Endothelial cell of umbilical vein (primary cell): ENCODE measurements at regions not wholly inside any gene's neighbourhood (a gene's known extent, or its start where the extent isn't known, plus 50 kb on each side); places are given as distances from the start of the nearest gene placed in this dataset.
"Not testable (repeated sequence)": the region's sequence is repeated elsewhere in the genome, so short reads cannot be mapped to it uniquely, and the experiment has no call there.

Source experiments
- BruUV-seq: library from RNA; stranded (reverse); fragments of 400-500 nt; replicated peaks from 2 replicates; lab custom pipeline; 2021; lab: Mats Ljungman, UMichigan
- CTCF ChIA-PET: fragments of 300-600, 350-600 bp; sonication (Branson Sonifier 250); formaldehyde crosslinking; loops from one replicate; lab custom pipeline; 2021; ENCODE audit warnings: antibody characterized with exemption, inconsistent platforms; lab: Charles Lee
- POLR2A ChIA-PET: fragments of 300-600, 350-600 bp; sonication (Branson Sonifier 250); formaldehyde crosslinking; loops from one replicate; lab custom pipeline; 2021; ENCODE audit warnings: antibody characterized with exemption, inconsistent platforms; lab: Charles Lee
- DNase-seq: peaks from one replicate; pipeline ENCODE4 v3.0.0-alpha.2; 2011; ENCODE audit warnings: low read depth, low spot score
- FAIRE-seq: peaks from 2 replicates; lab custom pipeline; 2011; peaks lifted over from hg19 to GRCh38; lab: Jason Lieb, UNC
- H2AFZ ChIP-seq: 2 replicates; pipeline ENCODE4 v1.6.0; 2012; ENCODE audit warnings: low read depth, low read length, control low read depth, inconsistent platforms
- H3K27ac ChIP-seq: 2 replicates; pipeline ENCODE4 v1.5.1; 2011; ENCODE audit warnings: low read depth, mild to moderate bottlenecking, control low read depth, low read length, moderate library complexity; ENCODE audit not compliant: insufficient read depth
- H3K27me3 ChIP-seq, 2 experiments: 2 replicates each; pipeline versions ENCODE4 v1.6.0 to v1.6.1; 2011; ENCODE audit warnings: low read length in 2 of 2, mixed read lengths in 1 of 2; ENCODE audit not compliant: control insufficient read depth in 2 of 2, insufficient read depth in 2 of 2
- H3K36me3 ChIP-seq, 2 experiments: 2 replicates in 1 of 2; 3 replicates in 1 of 2; pipeline ENCODE4 v1.5.1; 2011; ENCODE audit warnings: low read length in 2 of 2, mild to moderate bottlenecking in 1 of 2, moderate library complexity in 1 of 2; ENCODE audit not compliant: control insufficient read depth in 2 of 2, insufficient read depth in 2 of 2; ENCODE audit errors: extremely low read depth in 1 of 2
- H3K4me1 ChIP-seq: 3 replicates; pipeline ENCODE4 v1.5.1; 2011; ENCODE audit warnings: mild to moderate bottlenecking, low read length; ENCODE audit not compliant: control insufficient read depth, insufficient read depth; ENCODE audit errors: extremely low read depth
- H3K4me2 ChIP-seq: 2 replicates; pipeline ENCODE4 v1.6.1; 2011; ENCODE audit warnings: low read length, control low read depth, mixed read lengths; ENCODE audit not compliant: insufficient read depth
- H3K4me3 ChIP-seq, 3 experiments: fragments of 200-600 bp in 1 of 3; sonication (generic), shearing (Covaris generic) in 1 of 3; replicated peaks in 1 of 3; 2 replicates each; pipeline ENCODE4 v1.5.1; 2011 to 2016; ENCODE audit warnings: control low read depth in 3 of 3, low read length in 3 of 3, mild to moderate bottlenecking in 2 of 3, inconsistent platforms in 1 of 3, low read depth in 1 of 3, moderate library complexity in 1 of 3; ENCODE audit not compliant: insufficient read depth in 1 of 3
- H3K79me2 ChIP-seq: 2 replicates; pipeline ENCODE4 v1.6.0; 2012; ENCODE audit warnings: low read length, inconsistent platforms; ENCODE audit not compliant: control insufficient read depth, insufficient read depth
- H3K9ac ChIP-seq: replicated peaks from 2 replicates; pipeline ENCODE3; 2011; ENCODE audit warnings: low read length, control low read depth; ENCODE audit not compliant: insufficient read depth; ENCODE audit errors: extremely low read depth
- H3K9me1 ChIP-seq: replicated peaks from 3 replicates; pipeline ENCODE4 v1.6.0; 2011; ENCODE audit warnings: mild to moderate bottlenecking, low read length; ENCODE audit not compliant: control insufficient read depth, insufficient read depth; ENCODE audit errors: extremely low read depth
- H3K9me3 ChIP-seq: replicated peaks from 2 replicates; pipeline ENCODE4 v1.5.1; 2012; ENCODE audit warnings: low read length, inconsistent platforms; ENCODE audit not compliant: control insufficient read depth, insufficient read depth
- H4K20me1 ChIP-seq: replicated peaks from 2 replicates; pipeline ENCODE3; 2011; ENCODE audit warnings: mild to moderate bottlenecking, low read length; ENCODE audit not compliant: control insufficient read depth, insufficient read depth; ENCODE audit errors: extremely low read depth
- EZH2 ChIP-seq: IDR thresholded peaks from 2 replicates; pipeline ENCODE4 v1.6.1; 2012; ENCODE audit warnings: borderline replicate concordance, low read depth, mild to moderate bottlenecking, moderate library complexity, low read length, inconsistent platforms; ENCODE audit not compliant: severe bottlenecking
- FOS ChIP-seq: IDR thresholded peaks from 2 replicates; pipeline ENCODE4 v1.6.1; 2011; ENCODE audit warnings: mild to moderate bottlenecking, low read length, moderate library complexity, borderline replicate concordance; ENCODE audit not compliant: insufficient read depth
- GATA2 ChIP-seq: IDR thresholded peaks from 2 replicates; pipeline ENCODE4 v1.7.0; 2011; ENCODE audit warnings: low read depth, mild to moderate bottlenecking, moderate library complexity, mixed read lengths, low read length; ENCODE audit not compliant: insufficient read length, insufficient read depth
- JUN ChIP-seq: IDR thresholded peaks from 2 replicates; pipeline ENCODE4 v1.6.1; 2011; ENCODE audit warnings: borderline replicate concordance, low read depth; ENCODE audit not compliant: insufficient read length, insufficient read depth
- MYC ChIP-seq: IDR thresholded peaks from one replicate; pipeline ENCODE4 v1.6.1; 2011; ENCODE audit warnings: mild to moderate bottlenecking, low read depth, low read length
- POLR2A ChIP-seq: IDR thresholded peaks from 2 replicates; pipeline ENCODE4 v1.6.1; 2012; ENCODE audit warnings: low read depth, mild to moderate bottlenecking, control low read depth, low read length
- POLR2AphosphoS5 ChIP-seq: IDR thresholded peaks from 2 replicates; pipeline ENCODE4 v1.6.1; 2012; ENCODE audit warnings: low read depth, mild to moderate bottlenecking, control low read depth, low read length, moderate library complexity; ENCODE audit not compliant: insufficient read depth
- dilution Hi-C: fragments of 300-500 bp; cut with MboI; formaldehyde crosslinking; loops from one replicate; pipeline ENCODE4 v1.15.0; 2019; ENCODE audit warnings: low sequenced_read_pairs; ENCODE audit not compliant: extremely low pct_ligation_motif_present
- intact Hi-C: fragments of 100-400 bp; cut with micrococcal nuclease; formaldehyde crosslinking; loops from one replicate; pipeline ENCODE4 v1.10.0; 2022
- TF ChIP-seq, protein P1 (sequence below): IDR thresholded peaks from 2 replicates; pipeline ENCODE4 v1.6.1; 2011; ENCODE audit not compliant: insufficient read depth, insufficient read length
- TF ChIP-seq, protein P2 (sequence below), 2 donors: IDR thresholded peaks; 1 replicate in 1 of 2; 2 replicates in 1 of 2; pipeline ENCODE4 v1.5.1; 2011; ENCODE audit warnings: low read length in 2 of 2, mild to moderate bottlenecking in 2 of 2, moderate library complexity in 2 of 2, control low read depth in 1 of 2, inconsistent platforms in 1 of 2, low read depth in 1 of 2; ENCODE audit not compliant: insufficient read depth in 1 of 2; ENCODE audit errors: extremely low read depth in 1 of 2

DNA sequence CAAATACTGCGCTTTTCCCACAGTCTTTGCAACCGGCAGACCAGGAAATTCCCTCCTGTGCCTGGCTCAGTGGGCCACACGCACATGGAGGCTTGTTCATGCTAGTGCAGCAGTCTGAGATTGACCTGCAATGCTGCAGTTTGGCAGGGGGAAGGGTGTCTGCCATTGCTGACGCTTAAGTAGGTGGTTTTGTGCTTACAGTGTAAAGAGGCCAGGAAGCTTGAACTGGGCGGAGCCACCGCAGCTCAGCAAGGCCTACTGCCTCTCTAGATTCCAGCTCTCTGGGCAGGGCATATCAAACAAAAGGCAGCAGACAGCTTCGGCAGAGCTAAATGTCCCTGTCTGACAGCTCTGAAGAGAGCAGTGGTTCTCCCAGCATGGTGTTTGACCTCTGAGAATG is 390.5 kb upstream of the TECRL start:
- H3K9ac ChIP-seq = no peak overlapping the region
- H3K4me3 ChIP-seq = no peak overlapping the region
- no peak overlapping the region for H3K27ac ChIP-seq
- BruUV-seq = no TSS peak
- no peaks in the 10 kb centered on the region for H3K27me3 ChIP-seq
- no peaks in the 10 kb centered on the region for H3K4me1 ChIP-seq
- H3K79me2 ChIP-seq = no peaks in the 10 kb centered on the region
- H3K36me3 ChIP-seq = no peaks in the 10 kb centered on the region
- TF ChIP-seq, protein P1, sequence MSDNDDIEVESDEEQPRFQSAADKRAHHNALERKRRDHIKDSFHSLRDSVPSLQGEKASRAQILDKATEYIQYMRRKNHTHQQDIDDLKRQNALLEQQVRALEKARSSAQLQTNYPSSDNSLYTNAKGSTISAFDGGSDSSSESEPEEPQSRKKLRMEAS = no peak
- TF ChIP-seq JUN (no peak), GATA2 (no peak), FOS (no peak), MYC (no peak), EZH2 (no peak), POLR2AphosphoS5 (no peak), POLR2A (no peak)
- TF ChIP-seq, protein P2, sequence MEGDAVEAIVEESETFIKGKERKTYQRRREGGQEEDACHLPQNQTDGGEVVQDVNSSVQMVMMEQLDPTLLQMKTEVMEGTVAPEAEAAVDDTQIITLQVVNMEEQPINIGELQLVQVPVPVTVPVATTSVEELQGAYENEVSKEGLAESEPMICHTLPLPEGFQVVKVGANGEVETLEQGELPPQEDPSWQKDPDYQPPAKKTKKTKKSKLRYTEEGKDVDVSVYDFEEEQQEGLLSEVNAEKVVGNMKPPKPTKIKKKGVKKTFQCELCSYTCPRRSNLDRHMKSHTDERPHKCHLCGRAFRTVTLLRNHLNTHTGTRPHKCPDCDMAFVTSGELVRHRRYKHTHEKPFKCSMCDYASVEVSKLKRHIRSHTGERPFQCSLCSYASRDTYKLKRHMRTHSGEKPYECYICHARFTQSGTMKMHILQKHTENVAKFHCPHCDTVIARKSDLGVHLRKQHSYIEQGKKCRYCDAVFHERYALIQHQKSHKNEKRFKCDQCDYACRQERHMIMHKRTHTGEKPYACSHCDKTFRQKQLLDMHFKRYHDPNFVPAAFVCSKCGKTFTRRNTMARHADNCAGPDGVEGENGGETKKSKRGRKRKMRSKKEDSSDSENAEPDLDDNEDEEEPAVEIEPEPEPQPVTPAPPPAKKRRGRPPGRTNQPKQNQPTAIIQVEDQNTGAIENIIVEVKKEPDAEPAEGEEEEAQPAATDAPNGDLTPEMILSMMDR (IDR thresholded peaks at IDR 0.05; ENCODE audit: extremely low read depth in 1 of 2, insufficient read depth in 1 of 2, low read depth in 1 of 2, low read length in 2 of 2) = no peak
- CTCF ChIA-PET = no interaction called here
- H4K20me1 ChIP-seq = no peaks in the 10 kb centered on the region
- no peak overlapping the region for H3K4me2 ChIP-seq
- no peak overlapping the region for H2AFZ ChIP-seq
- dilution Hi-C loops (no loop called here), intact Hi-C loops (no loop called here)
- no peak for FAIRE-seq
- POLR2A ChIA-PET = no interaction called here
- no peaks in the 10 kb centered on the region for H3K9me1 ChIP-seq
- H3K9me3 ChIP-seq = no peaks in the 10 kb centered on the region
- DNase-seq = no peak

DNA sequence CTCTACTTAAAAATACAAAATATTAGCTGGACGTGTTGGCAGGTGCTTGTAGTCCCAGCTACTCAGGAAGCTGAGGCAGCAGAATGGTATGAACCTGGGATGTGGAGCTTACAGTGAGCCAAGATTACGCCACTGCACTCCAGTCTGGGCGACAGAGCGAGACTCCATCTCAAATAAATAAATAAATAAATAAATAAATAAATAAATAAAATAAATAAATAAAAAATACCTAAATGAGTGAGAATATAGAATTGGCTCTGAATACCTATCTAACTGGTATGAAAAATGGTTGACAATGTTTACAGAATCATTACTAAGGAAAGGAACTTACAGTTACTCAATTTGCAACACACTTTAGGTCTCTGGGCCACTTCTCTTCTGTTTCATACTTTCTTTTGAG is 389.6 kb upstream of the TECRL start:
- H3K4me2 ChIP-seq, H3K4me3 ChIP-seq, H2AFZ ChIP-seq, CTCF ChIA-PET, H3K4me1 ChIP-seq, intact Hi-C loops, H3K9me1 ChIP-seq, POLR2A ChIA-PET, H3K9me3 ChIP-seq, dilution Hi-C loops, H3K27me3 ChIP-seq, H3K36me3 ChIP-seq, H3K79me2 ChIP-seq, H3K9ac ChIP-seq, DNase-seq, BruUV-seq, FAIRE-seq, H3K27ac ChIP-seq, H4K20me1 ChIP-seq: not testable (repeated sequence)
